Osteocyte (in vitro differentiated cells): ENCODE measurements at regions not wholly inside any gene's neighbourhood (a gene's known extent, or its start where the extent isn't known, plus 50 kb on each side); places are given as distances from the start of the nearest gene placed in this dataset.

Experiments used
- DNase-seq: peaks from one replicate; pipeline ENCODE4 v3.0.0; 2021; ENCODE audit warnings: mixed read lengths; ENCODE audit not compliant: unreplicated experiment; ENCODE audit errors: extremely low spot score
- H3K27ac Mint-ChIP-seq: one replicate; pipeline ENCODE4 v1.8.0; 2021; ENCODE audit warnings: mild to moderate bottlenecking, mixed read lengths; ENCODE audit not compliant: unreplicated experiment
- H3K27me3 Mint-ChIP-seq: one replicate; pipeline ENCODE4 v1.8.0; 2021; ENCODE audit warnings: mixed read lengths; ENCODE audit not compliant: unreplicated experiment
- H3K36me3 Mint-ChIP-seq: one replicate; pipeline ENCODE4 v1.8.0; 2021; ENCODE audit warnings: mixed read lengths; ENCODE audit not compliant: unreplicated experiment
- H3K4me1 Mint-ChIP-seq: one replicate; pipeline ENCODE4 v1.8.0; 2021; ENCODE audit warnings: mixed read lengths; ENCODE audit not compliant: unreplicated experiment
- H3K4me3 Mint-ChIP-seq: one replicate; pipeline ENCODE4 v1.8.0; 2021; ENCODE audit warnings: mild to moderate bottlenecking, moderate library complexity, mixed read lengths; ENCODE audit not compliant: unreplicated experiment
- H3K9me3 Mint-ChIP-seq: one replicate; pipeline ENCODE4 v1.8.0; 2021; ENCODE audit warnings: mixed read lengths; ENCODE audit not compliant: unreplicated experiment
- CTCF ChIP-seq: fragments of 200-600 bp; sonication (generic); IDR thresholded peaks from 2 replicates; pipeline ENCODE4 v1.5.0; 2021; ENCODE audit warnings: antibody characterized with exemption, mild to moderate bottlenecking, moderate library complexity

GRCh38 chr9:102796244-102796643 lies 198.9 kb upstream of the CYLC2 start:
- DNase-seq, result no peak
- Mint-ChIP-seq H3K4me1 (no peaks in the 10 kb centered on the region), H3K27ac (no peak overlapping the region), H3K36me3 (no peaks in the 10 kb centered on the region), H3K4me3 (no peak overlapping the region), H3K9me3 (peaks cover 5% of the 10 kb centered on the region), H3K27me3 (no peaks in the 10 kb centered on the region)
- no peak for TF ChIP-seq CTCF

- Mint-ChIP-seq H3K27ac (no peak overlapping the region), H3K4me3 (no peak overlapping the region), H3K4me1 (no peaks in the 10 kb centered on the region), H3K36me3 (no peaks in the 10 kb centered on the region), H3K27me3 (no peaks in the 10 kb centered on the region), H3K9me3 (peaks cover 5% of the 10 kb centered on the region)
- no peak for TF ChIP-seq CTCF
- no peak for DNase-seq
Measured at GRCh38 chr9:102795532-102795931, 199.6 kb upstream of the CYLC2 start.

GRCh38 chr9:102779356-102779755 lies 215.8 kb upstream of the CYLC2 start:
- no peak overlapping the region for H3K4me3 Mint-ChIP-seq

GRCh38 chr9:102778746-102779145 lies 216.4 kb upstream of the CYLC2 start:
- no peak overlapping the region for H3K4me3 Mint-ChIP-seq
- peaks cover 3% of the 10 kb centered on the region for H3K9me3 Mint-ChIP-seq
- TF ChIP-seq CTCF, result no peak
- no peak for DNase-seq
- H3K27me3 Mint-ChIP-seq, result peaks cover 8% of the 10 kb centered on the region
- no peaks in the 10 kb centered on the region for H3K36me3 Mint-ChIP-seq
- peak overlapping the region; percentile 58 for H3K27ac Mint-ChIP-seq
- H3K4me1 Mint-ChIP-seq, result peaks cover 11% of the 10 kb centered on the region

More at GRCh38 chr9:102779356-102779755, 215.8 kb upstream of the CYLC2 start:
- H3K27ac Mint-ChIP-seq, result peak overlapping the region; percentile 58
- H3K9me3 Mint-ChIP-seq, result peaks cover 3% of the 10 kb centered on the region
- no peak for TF ChIP-seq CTCF
- peaks cover 11% of the 10 kb centered on the region for H3K4me1 Mint-ChIP-seq
- H3K27me3 Mint-ChIP-seq, result peaks cover 8% of the 10 kb centered on the region
- DNase-seq, result no peak
- no peaks in the 10 kb centered on the region for H3K36me3 Mint-ChIP-seq

GRCh38 chr9:102770704-102771103 lies 224.4 kb upstream of the CYLC2 start:
- H3K9me3 Mint-ChIP-seq, result peaks cover 3% of the 10 kb centered on the region
- no peaks in the 10 kb centered on the region for H3K4me1 Mint-ChIP-seq
- peaks cover 11% of the 10 kb centered on the region for H3K27me3 Mint-ChIP-seq
- H3K36me3 Mint-ChIP-seq, result no peaks in the 10 kb centered on the region
- no peak overlapping the region for H3K27ac Mint-ChIP-seq
- no peak overlapping the region for H3K4me3 Mint-ChIP-seq
- DNase-seq, result no peak
- no peak for TF ChIP-seq CTCF
